ENCODE measurements at regions not wholly inside any gene's neighbourhood (a gene's known extent, or its start where the extent isn't known, plus 50 kb on each side); places are given as distances from the start of the nearest gene placed in this dataset.

GRCh38 chr15:29364426-29365078, 94.9 kb upstream of the NSMCE3 start:
- DNase-seq (ENCODE audit: low spot score): peak; percentile 56

GRCh38 chr15:29361560-29361959, 91.9 kb upstream of the NSMCE3 start:
- no peak for DNase-seq (ENCODE audit: low spot score)

- DNase-seq (ENCODE audit: low spot score): no peak
Observed at GRCh38 chr15:29360152-29360551, 90.5 kb upstream of the NSMCE3 start.

- DNase-seq (ENCODE audit: low spot score): no peak
Observed at GRCh38 chr15:29356786-29357185, 87.2 kb upstream of the NSMCE3 start.

- DNase-seq (ENCODE audit: low spot score): no peak
Observed at GRCh38 chr15:29355477-29355876, 85.9 kb upstream of the NSMCE3 start.

GRCh38 chr15:29352402-29352801, 82.8 kb upstream of the NSMCE3 start:
- DNase-seq (ENCODE audit: low spot score): no peak

GRCh38 chr15:29349196-29349595, 79.6 kb upstream of the NSMCE3 start:
- DNase-seq (ENCODE audit: low spot score): no peak

- no peak for DNase-seq (ENCODE audit: low spot score)
Observed at GRCh38 chr15:29348336-29348914, 78.8 kb upstream of the NSMCE3 start.

- no peak for DNase-seq (ENCODE audit: low spot score)
Observed at GRCh38 chr15:29346998-29347397, 77.4 kb upstream of the NSMCE3 start.

GRCh38 chr15:29345549-29346525, 76.2 kb upstream of the NSMCE3 start:
- DNase-seq (ENCODE audit: low spot score): no peak

- no peak for DNase-seq (ENCODE audit: low spot score)
Observed at GRCh38 chr15:29344474-29344873, 74.9 kb upstream of the NSMCE3 start.

GRCh38 chr15:29343229-29343628, 73.6 kb upstream of the NSMCE3 start:
- no peak for DNase-seq (ENCODE audit: low spot score)

GRCh38 chr15:29342201-29342600, 72.6 kb upstream of the NSMCE3 start:
- no peak for DNase-seq (ENCODE audit: low spot score)

GRCh38 chr15:29337156-29337959, 67.7 kb upstream of the NSMCE3 start:
- DNase-seq (ENCODE audit: low spot score): no peak

GRCh38 chr15:29334544-29334943, 64.9 kb upstream of the NSMCE3 start:
- DNase-seq (ENCODE audit: low spot score): no peak

- no peak for DNase-seq (ENCODE audit: low spot score)
Observed at GRCh38 chr15:29333261-29333660, 63.6 kb upstream of the NSMCE3 start.

- DNase-seq (ENCODE audit: low spot score): no peak
Observed at GRCh38 chr15:29331669-29332068, 62.0 kb upstream of the NSMCE3 start.

GRCh38 chr15:29331071-29331470, 61.4 kb upstream of the NSMCE3 start:
- DNase-seq (ENCODE audit: low spot score): no peak

- DNase-seq (ENCODE audit: low spot score): no peak
Observed at GRCh38 chr15:29324746-29325145, 55.1 kb upstream of the NSMCE3 start.

- no peak for DNase-seq (ENCODE audit: low spot score)
Observed at GRCh38 chr15:29323557-29323956, 53.9 kb upstream of the NSMCE3 start.

GRCh38 chr15:29322415-29322814, 52.8 kb upstream of the NSMCE3 start:
- no peak for DNase-seq (ENCODE audit: low spot score)

GRCh38 chr15:29320420-29320819, 50.8 kb upstream of the NSMCE3 start:
- no peak for DNase-seq (ENCODE audit: low spot score)
